ENCODE measurements at regions not wholly inside any gene's neighbourhood (a gene's known extent, or its start where the extent isn't known, plus 50 kb on each side); places are given as distances from the start of the nearest gene placed in this dataset.

GRCh38 chr3:19711160-19711782 is 222.7 kb downstream of the EFHB start:
- no peak for FAIRE-seq

DNA sequence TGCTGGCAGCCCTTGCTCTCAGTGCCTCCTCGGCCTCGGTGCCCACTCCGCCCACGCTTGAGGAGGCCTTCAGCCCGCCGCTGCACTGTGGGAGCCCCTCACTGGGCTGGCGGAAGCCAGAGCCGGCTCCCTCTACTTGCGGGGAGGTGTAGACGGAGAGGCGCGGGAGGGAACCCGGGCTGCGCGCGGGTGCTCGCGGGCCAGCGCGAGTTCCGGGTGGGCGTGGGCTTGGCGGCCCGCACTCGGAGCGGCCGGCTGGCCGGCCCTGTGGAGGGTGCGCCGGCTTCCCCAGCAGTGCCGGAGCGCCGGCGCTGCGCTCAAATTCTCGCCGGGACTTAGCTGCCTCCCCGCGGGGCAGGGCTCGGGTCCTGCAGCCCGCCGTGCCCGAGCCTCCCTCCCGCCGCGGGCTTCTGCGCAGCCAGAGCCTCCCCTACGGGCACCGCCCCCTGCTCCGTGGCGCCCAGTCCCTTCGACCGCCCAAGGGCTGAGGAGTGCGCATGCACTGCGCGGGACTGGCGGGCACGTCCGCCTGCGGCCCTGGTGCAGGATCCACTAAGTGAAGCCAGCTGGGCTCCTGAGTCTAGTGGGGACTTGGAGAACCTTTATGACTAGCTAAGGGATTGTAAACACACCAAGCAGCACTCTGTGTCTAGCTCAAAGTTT is 231.5 kb downstream of the EFHB start:
- no peak for FAIRE-seq

DNA sequence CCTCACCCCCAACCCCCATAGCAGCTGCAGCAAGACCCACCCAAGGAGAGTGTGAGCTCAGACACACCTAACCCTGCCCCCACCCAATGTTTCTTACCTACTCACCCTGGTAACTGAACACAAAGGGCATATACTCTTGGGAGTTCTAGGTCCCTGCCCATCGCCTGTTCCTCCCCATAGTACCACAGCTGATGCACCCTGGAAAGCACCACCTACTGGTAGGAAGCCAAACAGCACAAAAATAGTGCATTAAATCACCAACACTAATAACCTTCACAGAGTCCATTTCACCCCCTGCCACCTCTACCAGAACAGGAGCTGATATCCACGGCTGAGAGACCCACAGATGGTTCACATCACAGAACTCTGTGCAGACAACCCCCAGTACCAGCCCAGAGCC is 245.2 kb downstream of the EFHB start:
- no peak for FAIRE-seq

DNA sequence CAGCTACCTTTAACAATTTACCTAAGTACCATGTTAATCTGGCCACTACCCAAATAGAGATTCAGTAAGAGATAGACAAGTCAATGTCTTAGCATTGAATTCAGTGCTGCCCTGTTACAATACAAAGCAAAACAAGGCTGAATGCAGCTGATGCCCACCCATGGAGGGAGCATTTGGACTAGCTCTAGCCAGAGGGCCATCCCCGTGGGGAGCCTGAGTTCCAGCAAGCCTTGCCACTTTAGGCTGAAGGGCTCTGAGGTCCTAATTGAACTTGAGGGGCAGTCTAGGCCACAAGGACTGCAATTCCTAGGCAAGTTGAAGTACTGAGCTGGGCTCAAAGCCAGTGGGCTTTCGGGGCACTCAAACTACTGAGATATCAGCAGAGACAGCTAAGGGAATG is 265.9 kb downstream of the EFHB start:
- FAIRE-seq, result no peak

- FAIRE-seq, result no peak
These were observed 271.5 kb downstream of the EFHB start for GRCh38 chr3:19662486-19662885.

DNA sequence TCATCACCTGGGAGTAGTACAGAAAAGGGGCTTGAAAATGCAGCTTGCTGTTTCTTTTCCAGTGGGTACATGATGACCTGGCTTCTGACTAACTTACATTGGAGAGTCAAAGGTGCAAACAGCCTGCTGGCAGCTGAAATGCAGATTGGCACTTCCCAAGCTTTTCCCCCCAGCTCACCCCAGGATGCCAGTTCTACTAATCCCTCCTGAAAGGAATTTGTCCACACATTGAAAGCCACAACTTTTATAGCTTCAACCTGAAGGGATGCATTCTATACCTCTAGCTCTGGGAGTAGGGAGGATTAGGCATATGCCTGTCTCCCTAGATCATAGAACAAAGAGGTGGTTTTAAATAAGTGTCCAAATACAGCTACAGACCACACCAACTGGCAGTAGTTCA is 281.7 kb downstream of the EFHB start:
- no peak for FAIRE-seq

GRCh38 chr3:19645093-19645492 is 288.9 kb downstream of the EFHB start:
- no peak for FAIRE-seq

GRCh38 chr3:19644405-19644804 is 289.6 kb downstream of the EFHB start:
- FAIRE-seq, result no peak

- FAIRE-seq, result no peak
These were observed 292.6 kb downstream of the EFHB start for GRCh38 chr3:19641408-19641807.

GRCh38 chr3:19632099-19633074 is 301.6 kb downstream of the EFHB start:
- no peak for FAIRE-seq

- FAIRE-seq, result no peak
These were observed 335.1 kb downstream of the EFHB start for GRCh38 chr3:19598870-19599269.

- no peak for FAIRE-seq
These were observed 337.6 kb downstream of the EFHB start for GRCh38 chr3:19596408-19596807.

DNA sequence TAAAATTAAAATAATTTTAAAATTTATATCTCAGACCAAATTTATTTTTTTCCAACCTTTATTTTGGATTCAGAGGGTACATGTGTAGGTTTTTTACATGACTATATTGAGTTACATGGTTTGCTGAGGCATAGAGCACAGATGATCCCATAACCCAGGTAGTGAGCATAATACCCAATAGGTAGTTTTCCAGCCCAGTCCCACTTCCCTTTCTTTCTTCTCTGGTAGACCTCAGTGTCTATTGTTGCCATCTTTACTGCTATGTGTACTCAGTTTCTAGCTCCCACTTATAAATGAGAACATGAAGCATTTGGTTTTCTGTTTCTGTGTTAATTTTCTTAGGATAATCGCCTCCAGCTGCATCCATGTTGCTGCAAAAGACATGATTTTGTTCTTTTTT is 338.1 kb downstream of the EFHB start:
- no peak for FAIRE-seq

Measured in colon (tissue), 2 donors.